H1 (cell line): ENCODE measurements at regions not wholly inside any gene's neighbourhood (a gene's known extent, or its start where the extent isn't known, plus 50 kb on each side); places are given as distances from the start of the nearest gene placed in this dataset.

Source experiments
- CTCF ChIA-PET: fragments of 300-600 bp; sonication (Branson Sonifier 250); formaldehyde crosslinking; loops from one replicate; lab custom pipeline; 2021; ENCODE audit not compliant: partially characterized antibody; lab: Charles Lee
- POLR2A ChIA-PET: fragments of 300-600 bp; sonication (Branson Sonifier 250); formaldehyde crosslinking; loops from one replicate; lab custom pipeline; 2021; ENCODE audit warnings: inconsistent platforms; ENCODE audit not compliant: partially characterized antibody; lab: Charles Lee
- DNase-seq, 2 experiments: peaks; one replicate each; pipeline versions ENCODE4 v3.0.0 to v3.0.0-alpha.2; 2010 to 2022; ENCODE audit warnings: low spot score in 2 of 2, low read depth in 1 of 2, mixed read lengths in 1 of 2
- FAIRE-seq: peaks from 2 replicates; lab custom pipeline; 2011; peaks lifted over from hg19 to GRCh38; lab: Jason Lieb, UNC
- H2AFZ ChIP-seq: 2 replicates; pipeline ENCODE4 v1.8.1; 2012; ENCODE audit warnings: low read length, inconsistent platforms
- H2AK5ac ChIP-seq: 2 replicates; pipeline ENCODE4 v1.6.1; 2013; ENCODE audit warnings: low read depth, low read length
- H2BK120ac ChIP-seq: replicated peaks from 2 replicates; pipeline ENCODE3; 2013; ENCODE audit warnings: low read depth, low read length, inconsistent platforms
- H2BK12ac ChIP-seq: 2 replicates; pipeline ENCODE4 v1.6.1; 2013; ENCODE audit warnings: low read depth, low read length
- H2BK15ac ChIP-seq: 2 replicates; pipeline ENCODE4 v1.6.1; 2013; ENCODE audit warnings: low read length
- H2BK20ac ChIP-seq: 2 replicates; pipeline ENCODE4 v1.6.1; 2013; ENCODE audit warnings: low read length
- H2BK5ac ChIP-seq: 2 replicates; pipeline ENCODE4 v1.6.1; 2013; ENCODE audit warnings: low read depth, low read length
- H3K14ac ChIP-seq: 2 replicates; pipeline ENCODE4 v1.6.1; 2013; ENCODE audit warnings: inconsistent platforms; ENCODE audit not compliant: insufficient read length
- H3K18ac ChIP-seq: 2 replicates; pipeline ENCODE4 v1.6.1; 2013; ENCODE audit warnings: low read length; ENCODE audit errors: extremely low read depth
- H3K23ac ChIP-seq: 2 replicates; pipeline ENCODE4 v1.6.1; 2013; ENCODE audit warnings: inconsistent platforms; ENCODE audit not compliant: insufficient read length
- H3K23me2 ChIP-seq: 2 replicates; pipeline ENCODE4 v1.6.1; 2013; ENCODE audit warnings: low read depth, low read length
- H3K27ac ChIP-seq: 2 replicates; pipeline ENCODE4 v1.6.1; 2011; ENCODE audit warnings: low read depth, low read length, inconsistent platforms
- H3K27me3 ChIP-seq, 4 experiments: replicated peaks in 1 of 4; 1 replicate in 1 of 4; 2 replicates in 3 of 4; pipeline versions ENCODE4 v1.6.1 to v1.8.1; 2011 to 2013; ENCODE audit warnings: low read length in 3 of 4, mild to moderate bottlenecking in 3 of 4, inconsistent platforms in 2 of 4, mixed read lengths in 2 of 4, moderate library complexity in 1 of 4; ENCODE audit not compliant: control insufficient read depth in 3 of 4, insufficient read depth in 3 of 4; ENCODE audit errors: extremely low read depth in 1 of 4
- H3K36me3 ChIP-seq, 4 experiments: 2 replicates each; pipeline versions ENCODE4 v1.6.1 to v1.8.1; 2011 to 2013; ENCODE audit warnings: mild to moderate bottlenecking in 4 of 4, low read length in 3 of 4, moderate library complexity in 2 of 4, control low read depth in 1 of 4, inconsistent platforms in 1 of 4; ENCODE audit not compliant: insufficient read depth in 4 of 4, control insufficient read depth in 2 of 4
- H3K4ac ChIP-seq: replicated peaks from 2 replicates; pipeline ENCODE3; 2013; ENCODE audit warnings: low read length, low read depth, mixed read lengths, inconsistent platforms; ENCODE audit not compliant: insufficient read length
- H3K4me1 ChIP-seq, 4 experiments: replicated peaks in 1 of 4; 1 replicate in 1 of 4; 2 replicates in 3 of 4; pipeline versions ENCODE4 v1.6.1 to v1.8.1; 2011 to 2013; ENCODE audit warnings: low read length in 3 of 4, inconsistent platforms in 2 of 4, mixed read lengths in 1 of 4; ENCODE audit not compliant: insufficient read depth in 4 of 4, control insufficient read depth in 3 of 4
- H3K4me2 ChIP-seq, 2 experiments: 2 replicates each; pipeline versions ENCODE4 v1.6.1 to v1.8.1; 2011 to 2013; ENCODE audit warnings: low read depth in 2 of 2, low read length in 2 of 2, control low read depth in 1 of 2, inconsistent platforms in 1 of 2, mild to moderate bottlenecking in 1 of 2; ENCODE audit not compliant: insufficient read depth in 1 of 2
- H3K4me3 ChIP-seq, 4 experiments: fragments of 200-600, 300-600 bp in 1 of 4; sonication (generic), shearing (Covaris generic), sonication (Bioruptor Twin) in 1 of 4; 2 replicates each; pipeline versions ENCODE4 v1.5.1 to v1.8.1; 2011 to 2016; ENCODE audit warnings: low read length in 4 of 4, low read depth in 3 of 4, control low read depth in 2 of 4, inconsistent platforms in 2 of 4, mild to moderate bottlenecking in 2 of 4, mixed read lengths in 1 of 4, moderate library complexity in 1 of 4; ENCODE audit not compliant: insufficient read depth in 2 of 4; ENCODE audit errors: extremely low read depth in 1 of 4
- H3K56ac ChIP-seq: replicated peaks from 2 replicates; pipeline ENCODE3; 2013; ENCODE audit warnings: low read depth, mild to moderate bottlenecking, mixed read lengths, low read length, inconsistent platforms; ENCODE audit not compliant: insufficient read length
- H3K79me1 ChIP-seq: 2 replicates; pipeline ENCODE4 v1.6.1; 2013; ENCODE audit warnings: low read depth, low read length, control low read depth
- H3K79me2 ChIP-seq, 2 experiments: 2 replicates each; pipeline versions ENCODE4 v1.6.1 to v1.8.1; 2012 to 2013; ENCODE audit warnings: low read length in 2 of 2, mild to moderate bottlenecking in 2 of 2, inconsistent platforms in 1 of 2; ENCODE audit not compliant: insufficient read depth in 2 of 2, control insufficient read depth in 1 of 2
- H3K9ac ChIP-seq, 4 experiments: replicated peaks in 1 of 4; 1 replicate in 1 of 4; 2 replicates in 3 of 4; pipeline versions ENCODE4 v1.6.1 to v1.8.1; 2011 to 2013; ENCODE audit warnings: low read depth in 3 of 4, low read length in 3 of 4, control low read depth in 2 of 4, mild to moderate bottlenecking in 2 of 4, moderate library complexity in 2 of 4, inconsistent platforms in 1 of 4; ENCODE audit errors: extremely low read depth in 1 of 4
- H3K9me3 ChIP-seq, 2 experiments: 2 replicates each; pipeline versions ENCODE4 v1.6.1 to v1.8.1; 2012 to 2013; ENCODE audit warnings: mild to moderate bottlenecking in 2 of 2, moderate library complexity in 2 of 2, control low read depth in 1 of 2, inconsistent platforms in 1 of 2, low read depth in 1 of 2, low read length in 1 of 2, mixed read lengths in 1 of 2; ENCODE audit not compliant: insufficient read depth in 2 of 2
- H4K20me1 ChIP-seq, 2 experiments: replicated peaks in 1 of 2; 2 replicates each; pipeline versions ENCODE3 to v1.8.1; 2011 to 2013; ENCODE audit warnings: inconsistent platforms in 2 of 2, low read length in 2 of 2, mild to moderate bottlenecking in 1 of 2; ENCODE audit not compliant: insufficient read depth in 2 of 2, control insufficient read depth in 1 of 2
- H4K5ac ChIP-seq: 2 replicates; pipeline ENCODE4 v1.6.1; 2013; ENCODE audit warnings: low read length, low read depth, mixed read lengths, inconsistent platforms; ENCODE audit not compliant: insufficient read length
- H4K8ac ChIP-seq: 2 replicates; pipeline ENCODE4 v1.8.0; 2013; ENCODE audit warnings: mild to moderate bottlenecking, moderate library complexity, low read length, inconsistent platforms; ENCODE audit not compliant: insufficient read depth; ENCODE audit errors: extremely low read depth
- H4K91ac ChIP-seq: replicated peaks from 2 replicates; pipeline ENCODE3; 2013; ENCODE audit warnings: low read length, mixed read lengths, inconsistent platforms; ENCODE audit not compliant: insufficient read length
- EZH2 ChIP-seq: fragments of 200-600 bp; sonication (generic); IDR thresholded peaks from 2 replicates; pipeline ENCODE4 v1.7.1; 2012; ENCODE audit warnings: low read depth, mild to moderate bottlenecking, moderate library complexity, low read length, inconsistent platforms; ENCODE audit not compliant: severe bottlenecking
- HDAC2 ChIP-seq, 2 experiments: fragments of 300-600 bp in 1 of 2; sonication (generic) in 1 of 2; IDR thresholded peaks; 2 replicates each; pipeline ENCODE4 v1.6.1; 2011 to 2012; ENCODE audit warnings: low read depth in 2 of 2, low read length in 2 of 2, mild to moderate bottlenecking in 2 of 2, moderate library complexity in 2 of 2, borderline replicate concordance in 1 of 2, inconsistent platforms in 1 of 2
- JUN ChIP-seq: IDR thresholded peaks from 2 replicates; pipeline ENCODE4 v1.6.1; 2011; ENCODE audit warnings: low read depth, mild to moderate bottlenecking, improper control_type of control experiment, low read length
- KDM4A ChIP-seq: IDR thresholded peaks from one replicate; pipeline ENCODE4 v1.7.1; 2012; ENCODE audit warnings: low read depth, mild to moderate bottlenecking, moderate library complexity, low read length, inconsistent platforms; ENCODE audit not compliant: severe bottlenecking
- POLR2AphosphoS5 ChIP-seq: IDR thresholded peaks from 2 replicates; pipeline ENCODE4 v1.6.1; 2011; ENCODE audit warnings: low read depth, low read length
- SP2 ChIP-seq: IDR thresholded peaks from 2 replicates; pipeline ENCODE4 v1.6.1; 2012; ENCODE audit warnings: mild to moderate bottlenecking, low read length, inconsistent platforms
- WGBS, 2 experiments: shearing (Covaris generic) in 1 of 2; methylation state at CpG; one replicate each; pipeline versions ENCODE4 v1.1.6 to v1.1.7; 2013 to 2015; ENCODE audit warnings: low lambda C conversion rate in 2 of 2, mixed read lengths in 2 of 2, inconsistent platforms in 1 of 2, low coverage in 1 of 2, missing lambda C conversion rate in 1 of 2; ENCODE audit not compliant: insufficient replicate concordance in 2 of 2, insufficient coverage in 1 of 2, insufficient read length in 1 of 2; ENCODE audit errors: extremely low coverage in 1 of 2, missing lambda C conversion rate in 1 of 2; 5-methylcytosine and 5-hydroxymethylcytosine counted together

DNA sequence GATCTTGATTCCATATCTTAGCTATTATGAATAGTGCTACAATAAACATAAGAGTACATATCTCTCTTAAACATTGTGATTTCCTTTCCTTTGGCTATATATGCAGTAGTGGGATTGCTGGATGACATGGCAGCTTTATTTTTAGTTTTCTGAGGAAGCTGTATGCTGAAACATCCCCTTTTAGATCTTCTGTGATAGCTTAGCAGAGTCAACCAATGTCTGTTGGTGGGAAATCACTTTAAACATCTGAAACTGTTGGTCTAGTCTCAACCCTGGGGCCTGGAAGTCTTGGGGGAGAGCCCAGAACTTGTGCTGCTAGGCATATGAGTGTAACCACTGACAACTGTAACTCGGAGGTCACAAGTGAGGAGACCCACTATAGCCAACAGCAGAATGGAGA is 378.6 kb upstream of the SLC14A2 start:
- no peak for TF ChIP-seq HDAC2 (IDR thresholded peaks at IDR 0.05; ENCODE audit: borderline replicate concordance in 1 of 2, low read depth in 2 of 2, low read length in 2 of 2)
- no peak for TF ChIP-seq POLR2AphosphoS5
- no peak for TF ChIP-seq KDM4A
- no peak for TF ChIP-seq SP2
- no peak for TF ChIP-seq EZH2
- no peak for TF ChIP-seq JUN
- Histone ChIP-seq H4K5ac (no peak overlapping the region), H2BK20ac (no peak overlapping the region), H3K18ac (no peak overlapping the region), H3K27me3 (no peaks in the 10 kb centered on the region), H4K91ac (no peak overlapping the region), H3K9ac (no peak overlapping the region), H3K27ac (no peak overlapping the region), H3K4me2 (no peak overlapping the region), H2BK12ac (no peak overlapping the region), H2BK5ac (no peak overlapping the region), H4K20me1 (no peaks in the 10 kb centered on the region), H3K4ac (no peak overlapping the region), H3K9me3 (no peaks in the 10 kb centered on the region), H3K79me1 (no peaks in the 10 kb centered on the region), H2BK120ac (no peak overlapping the region), H3K23me2 (no peaks in the 10 kb centered on the region), H2BK15ac (no peak overlapping the region), H3K79me2 (no peaks in the 10 kb centered on the region), H3K4me3 (no peak overlapping the region), H2AK5ac (no peak overlapping the region), H3K36me3 (no peaks in the 10 kb centered on the region), H3K56ac (no peak overlapping the region), H3K4me1 (peaks cover 0 to 5% (median 3%) of the 10 kb centered on the region in 4 experiments; a peak in 2 of 7 replicates), H3K23ac (no peak overlapping the region), H4K8ac (no peak overlapping the region), H3K14ac (no peak overlapping the region), H2AFZ (no peak overlapping the region)
- WGBS, 2 experiments, result 85% methylated on average over 1 of the region's 1 CpG; no CpG with 5 or more reads in 1 of the 2 experiments
- ChIA-PET CTCF (interaction anchor here (0.7 to 1.3 kb wide), 6 partner anchors 24 to 345 kb away, joined by 3 to 6 read pairs (median 3); no protein-coding TSS in a partner anchor), POLR2A (no interaction called here)
- FAIRE-seq (no peak), DNase-seq (no peak)
